ENCODE measurements at regions not wholly inside any gene's neighbourhood (a gene's known extent, or its start where the extent isn't known, plus 50 kb on each side); places are given as distances from the start of the nearest gene placed in this dataset.

GRCh38 chr21:27567381-27567780, 600.5 kb upstream of the ADAMTS5 start:
- Histone ChIP-seq H3K4me3 (ENCODE audit: low read length) (no peak overlapping the region), H3K9me3 (ENCODE audit: control insufficient read depth, low read length) (no peaks in the 10 kb centered on the region), H3K9ac (ENCODE audit: extremely low read depth, low read length, poor library complexity, severe bottlenecking) (no peak overlapping the region), H3K36me3 (ENCODE audit: control insufficient read depth, insufficient read depth, low read length) (no peaks in the 10 kb centered on the region), H3K4me1 (ENCODE audit: control insufficient read depth, insufficient read depth, low read length) (no peaks in the 10 kb centered on the region), H3K27me3 (ENCODE audit: control insufficient read depth, insufficient read depth, low read length, poor library complexity, severe bottlenecking) (no peaks in the 10 kb centered on the region), H3K27ac (ENCODE audit: low read depth, low read length) (no peak overlapping the region)
- no peaks in the 10 kb centered on the region for H3K36me3 Mint-ChIP-seq (ENCODE audit: low read depth)
- H3K27ac Mint-ChIP-seq, result no peak overlapping the region
- H3K4me3 Mint-ChIP-seq, result no peak overlapping the region
- H3K4me1 Mint-ChIP-seq, result no peaks in the 10 kb centered on the region
- no peaks in the 10 kb centered on the region for H3K27me3 Mint-ChIP-seq (ENCODE audit: insufficient read depth)
- H3K9me3 Mint-ChIP-seq, result no peaks in the 10 kb centered on the region
- WGBS, 2 experiments (ENCODE audit: insufficient coverage in 1 of 2, insufficient read length in 1 of 2), result 95% methylated on average over 1 of the region's 1 CpG; no CpG with 5 or more reads in 1 of the 2 experiments
- DNase-seq, result no peak
- no peak for TF ChIP-seq CTCF (conservative IDR thresholded peaks at IDR 0.05)

GRCh38 chr21:27566521-27566920, 599.6 kb upstream of the ADAMTS5 start:
- TF ChIP-seq CTCF (conservative IDR thresholded peaks at IDR 0.05), result no peak
- H3K9me3 ChIP-seq (ENCODE audit: control insufficient read depth, low read length), result no peaks in the 10 kb centered on the region
- DNase-seq, result no peak
- H3K9ac ChIP-seq (ENCODE audit: extremely low read depth, low read length, poor library complexity, severe bottlenecking), result no peak overlapping the region
- no peak overlapping the region for H3K4me3 Mint-ChIP-seq
- no peaks in the 10 kb centered on the region for H3K36me3 Mint-ChIP-seq (ENCODE audit: low read depth)
- no peaks in the 10 kb centered on the region for H3K27me3 Mint-ChIP-seq (ENCODE audit: insufficient read depth)
- no peaks in the 10 kb centered on the region for H3K4me1 ChIP-seq (ENCODE audit: control insufficient read depth, insufficient read depth, low read length)
- H3K36me3 ChIP-seq (ENCODE audit: control insufficient read depth, insufficient read depth, low read length), result no peaks in the 10 kb centered on the region
- no peaks in the 10 kb centered on the region for H3K4me1 Mint-ChIP-seq
- no peak overlapping the region for H3K4me3 ChIP-seq (ENCODE audit: low read length)
- no peaks in the 10 kb centered on the region for H3K27me3 ChIP-seq (ENCODE audit: control insufficient read depth, insufficient read depth, low read length, poor library complexity, severe bottlenecking)
- WGBS, 2 experiments (ENCODE audit: insufficient coverage in 1 of 2, insufficient read length in 1 of 2), result 94 to 100% methylated on average over 5 to 6 of the region's 6 CpGs
- H3K27ac ChIP-seq (ENCODE audit: low read depth, low read length), result no peak overlapping the region
- no peak overlapping the region for H3K27ac Mint-ChIP-seq
- H3K9me3 Mint-ChIP-seq, result no peaks in the 10 kb centered on the region

GRCh38 chr21:27565364-27565763, 598.5 kb upstream of the ADAMTS5 start:
- no peak for TF ChIP-seq CTCF (conservative IDR thresholded peaks at IDR 0.05)
- Histone ChIP-seq H3K36me3 (ENCODE audit: control insufficient read depth, insufficient read depth, low read length) (no peaks in the 10 kb centered on the region), H3K9me3 (ENCODE audit: control insufficient read depth, low read length) (no peaks in the 10 kb centered on the region), H3K9ac (ENCODE audit: extremely low read depth, low read length, poor library complexity, severe bottlenecking) (no peak overlapping the region), H3K27me3 (ENCODE audit: control insufficient read depth, insufficient read depth, low read length, poor library complexity, severe bottlenecking) (no peaks in the 10 kb centered on the region), H3K27ac (ENCODE audit: low read depth, low read length) (no peak overlapping the region), H3K4me3 (ENCODE audit: low read length) (no peak overlapping the region), H3K4me1 (ENCODE audit: control insufficient read depth, insufficient read depth, low read length) (no peaks in the 10 kb centered on the region)
- no peaks in the 10 kb centered on the region for H3K9me3 Mint-ChIP-seq
- no peaks in the 10 kb centered on the region for H3K27me3 Mint-ChIP-seq (ENCODE audit: insufficient read depth)
- H3K27ac Mint-ChIP-seq, result no peak overlapping the region
- no peaks in the 10 kb centered on the region for H3K4me1 Mint-ChIP-seq
- WGBS, 2 experiments (ENCODE audit: insufficient coverage in 1 of 2, insufficient read length in 1 of 2), result 100% methylated on average over 1 of the region's 1 CpG
- H3K36me3 Mint-ChIP-seq (ENCODE audit: low read depth), result no peaks in the 10 kb centered on the region
- DNase-seq, result no peak
- H3K4me3 Mint-ChIP-seq, result no peak overlapping the region

All from endodermal cell (in vitro differentiated cells).